IMR-90 (cell line): ENCODE measurements at regions not wholly inside any gene's neighbourhood (a gene's known extent, or its start where the extent isn't known, plus 50 kb on each side); places are given as distances from the start of the nearest gene placed in this dataset.

ENCODE experiments used
- ATAC-seq: fragments of 200-7000 bp; cut with Tn5 transposase; 2 replicates; pipeline ENCODE4 v1.9.1; 2020; ENCODE audit warnings: low read depth, mild to moderate bottlenecking, moderate library complexity
- BruUV-seq: library from RNA; stranded (reverse); fragments of 400-500 nt; replicated peaks from 2 replicates; lab custom pipeline; 2021; lab: Mats Ljungman, UMichigan
- CTCF ChIA-PET: fragments of 300-600 bp; formaldehyde crosslinking; extraction: SDS; loops from one replicate; lab custom pipeline; 2021; ENCODE audit warnings: antibody characterized with exemption; lab: Yijun Ruan, JAX
- POLR2A ChIA-PET: fragments of 300-600 bp; sonication (Branson Sonifier 250); formaldehyde crosslinking; loops from one replicate; lab custom pipeline; 2022; ENCODE audit warnings: antibody characterized with exemption; ENCODE audit not compliant: unreplicated experiment; lab: Charles Lee
- DNase-seq: peaks from one replicate; pipeline ENCODE4 v3.0.0; 2013
- H2AFZ ChIP-seq: replicated peaks from 2 replicates; pipeline ENCODE3; 2013; ENCODE audit warnings: low read length, mild to moderate bottlenecking; ENCODE audit not compliant: poor library complexity
- H2AK5ac ChIP-seq: 2 replicates; pipeline ENCODE4 v1.6.1; 2013; ENCODE audit warnings: low read depth, low read length, inconsistent platforms
- H2AK9ac ChIP-seq: replicated peaks from 2 replicates; pipeline ENCODE3; 2013; ENCODE audit warnings: mild to moderate bottlenecking, low read depth, low read length, moderate library complexity; ENCODE audit not compliant: poor library complexity
- H2BK120ac ChIP-seq: 2 replicates; pipeline ENCODE4 v1.6.1; 2013; ENCODE audit warnings: low read depth, low read length, inconsistent platforms
- H2BK15ac ChIP-seq: 3 replicates; pipeline ENCODE4 v1.6.1; 2013; ENCODE audit warnings: low read depth, low read length, inconsistent platforms
- H2BK20ac ChIP-seq: 2 replicates; pipeline ENCODE4 v1.6.1; 2013; ENCODE audit warnings: low read depth, mild to moderate bottlenecking, inconsistent platforms, low read length, moderate library complexity
- H2BK5ac ChIP-seq: 2 replicates; pipeline ENCODE4 v1.6.1; 2013; ENCODE audit warnings: mild to moderate bottlenecking, low read depth, low read length, inconsistent platforms; ENCODE audit not compliant: poor library complexity, severe bottlenecking
- H3K14ac ChIP-seq: replicated peaks from 2 replicates; pipeline ENCODE4 v1.6.1; 2013; ENCODE audit warnings: low read depth, low read length, inconsistent platforms
- H3K18ac ChIP-seq: 2 replicates; pipeline ENCODE4 v1.6.1; 2013; ENCODE audit warnings: low read depth, low read length, control low read depth
- H3K23ac ChIP-seq: 2 replicates; pipeline ENCODE4 v1.6.1; 2013; ENCODE audit warnings: low read depth, low read length, inconsistent platforms
- H3K27ac ChIP-seq: 2 replicates; pipeline ENCODE4 v1.5.1; 2013; ENCODE audit warnings: mild to moderate bottlenecking, control low read depth, low read length; ENCODE audit not compliant: insufficient read depth
- H3K27me3 ChIP-seq: 2 replicates; pipeline ENCODE4 v1.6.1; 2013; ENCODE audit warnings: low read length; ENCODE audit not compliant: control insufficient read depth, insufficient read depth
- H3K36me3 ChIP-seq: 2 replicates; pipeline ENCODE4 v1.6.1; 2013; ENCODE audit warnings: low read length, mixed read lengths; ENCODE audit not compliant: control insufficient read depth, insufficient read depth
- H3K4ac ChIP-seq: 2 replicates; pipeline ENCODE4 v1.6.1; 2013; ENCODE audit warnings: low read depth, low read length, inconsistent platforms
- H3K4me1 ChIP-seq: 2 replicates; pipeline ENCODE4 v1.6.1; 2013; ENCODE audit warnings: low read length, mixed read lengths; ENCODE audit not compliant: control insufficient read depth, insufficient read depth
- H3K4me2 ChIP-seq: 2 replicates; pipeline ENCODE4 v1.6.1; 2013; ENCODE audit warnings: low read depth, mild to moderate bottlenecking, control low read depth, low read length, moderate library complexity
- H3K4me3 ChIP-seq: 2 replicates; pipeline ENCODE4 v1.5.1; 2013; ENCODE audit warnings: low read depth, mild to moderate bottlenecking, control low read depth, low read length, moderate library complexity; ENCODE audit not compliant: insufficient read depth
- H3K56ac ChIP-seq: 2 replicates; pipeline ENCODE4 v1.6.1; 2013; ENCODE audit warnings: low read length, inconsistent platforms; ENCODE audit not compliant: insufficient read depth; ENCODE audit errors: extremely low read depth
- H3K79me1 ChIP-seq, 2 experiments: 2 replicates each; pipeline ENCODE4 v1.6.1; 2013; ENCODE audit warnings: low read length in 2 of 2, inconsistent platforms in 1 of 2, low read depth in 1 of 2
- H3K9ac ChIP-seq: 2 replicates; pipeline ENCODE4 v1.6.1; 2013; ENCODE audit warnings: low read depth, low read length, control low read depth
- H3K9me1 ChIP-seq: 2 replicates; pipeline ENCODE4 v1.6.1; 2013; ENCODE audit warnings: low read length, inconsistent platforms; ENCODE audit not compliant: insufficient read depth
- H3K9me3 ChIP-seq: 2 replicates; pipeline ENCODE4 v1.6.1; 2013; ENCODE audit warnings: low read length; ENCODE audit not compliant: control insufficient read depth, insufficient read depth
- H4K20me1 ChIP-seq: 2 replicates; pipeline ENCODE4 v1.6.1; 2013; ENCODE audit warnings: low read length, inconsistent platforms; ENCODE audit not compliant: insufficient read depth
- H4K5ac ChIP-seq: 2 replicates; pipeline ENCODE4 v1.6.1; 2013; ENCODE audit warnings: mild to moderate bottlenecking, low read depth, low read length, control low read depth
- H4K8ac ChIP-seq, 2 experiments: 2 replicates each; pipeline ENCODE4 v1.6.1; 2013; ENCODE audit warnings: low read depth in 2 of 2, low read length in 2 of 2, control low read depth in 1 of 2, inconsistent platforms in 1 of 2
- H4K91ac ChIP-seq: 2 replicates; pipeline ENCODE4 v1.6.1; 2013; ENCODE audit warnings: low read depth, low read length, inconsistent platforms; ENCODE audit not compliant: insufficient read depth
- BHLHE40 ChIP-seq: fragments of 150-350 bp; IDR thresholded peaks from 2 replicates; pipeline ENCODE4 v1.6.1; 2016; ENCODE audit warnings: mild to moderate bottlenecking, low read depth, low read length
- CEBPB ChIP-seq: IDR thresholded peaks from 2 replicates; pipeline ENCODE4 v1.6.1; 2012; ENCODE audit warnings: low read depth, low read length, improper control_type of control experiment
- CHD1 ChIP-seq: IDR thresholded peaks from 2 replicates; pipeline ENCODE4 v1.6.1; 2012; ENCODE audit warnings: low read depth, low read length, improper control_type of control experiment
- ELK1 ChIP-seq: fragments of 150-350 bp; IDR thresholded peaks from 2 replicates; pipeline ENCODE4 v1.6.1; 2016; ENCODE audit warnings: low read depth, mild to moderate bottlenecking, low read length, moderate library complexity, borderline replicate concordance
- FOS ChIP-seq: fragments of 150-350 bp; IDR thresholded peaks from 2 replicates; pipeline ENCODE4 v1.6.1; 2016; ENCODE audit warnings: low read depth, low read length
- MAFK ChIP-seq: IDR thresholded peaks from 2 replicates; pipeline ENCODE4 v1.6.1; 2012; ENCODE audit warnings: low read depth, low read length, improper control_type of control experiment
- MAZ ChIP-seq: IDR thresholded peaks from 2 replicates; pipeline ENCODE4 v1.6.1; 2012; ENCODE audit warnings: low read depth, mild to moderate bottlenecking, low read length, improper control_type of control experiment, moderate library complexity, borderline replicate concordance
- MXI1 ChIP-seq: IDR thresholded peaks from 2 replicates; pipeline ENCODE4 v1.6.1; 2012; ENCODE audit warnings: low read depth, mild to moderate bottlenecking, low read length, moderate library complexity, borderline replicate concordance
- NFE2L2 ChIP-seq: fragments of 150-350 bp; IDR thresholded peaks from 2 replicates; pipeline ENCODE4 v1.6.1; 2016; ENCODE audit warnings: low read depth, mild to moderate bottlenecking, low read length
- POLR2A ChIP-seq: IDR thresholded peaks from 2 replicates; pipeline ENCODE4 v1.6.1; 2012; ENCODE audit warnings: mild to moderate bottlenecking, low read depth, low read length
- RAD21 ChIP-seq: IDR thresholded peaks from 2 replicates; pipeline ENCODE4 v1.6.1; 2012; ENCODE audit warnings: low read length, improper control_type of control experiment
- RCOR1 ChIP-seq: IDR thresholded peaks from 2 replicates; pipeline ENCODE4 v1.6.1; 2012; ENCODE audit warnings: mild to moderate bottlenecking, low read length, improper control_type of control experiment; ENCODE audit not compliant: insufficient replicate concordance
- RFX5 ChIP-seq: IDR thresholded peaks from 2 replicates; pipeline ENCODE4 v1.8.0; 2012; ENCODE audit warnings: low read depth, mild to moderate bottlenecking, low read length, moderate library complexity
- SMC3 ChIP-seq: fragments of 150-350 bp; IDR thresholded peaks from 2 replicates; pipeline ENCODE4 v1.6.1; 2016; ENCODE audit warnings: low read depth, mild to moderate bottlenecking, antibody characterized with exemption, low read length, moderate library complexity
- USF2 ChIP-seq: fragments of 150-350 bp; IDR thresholded peaks from 2 replicates; pipeline ENCODE4 v1.6.1; 2017; ENCODE audit warnings: mild to moderate bottlenecking, antibody characterized with exemption, low read length, low read depth
- WGBS, 2 experiments: methylation state at CpG; one replicate each; pipeline versions ENCODE4 v1.1.5 to v1.1.7; 2013; ENCODE audit warnings: missing lambda C conversion rate in 2 of 2; ENCODE audit not compliant: insufficient read length in 1 of 2; ENCODE audit errors: extremely low coverage in 2 of 2; 5-methylcytosine and 5-hydroxymethylcytosine counted together
- dilution Hi-C: fragments of 300-500 bp; cut with HindIII; formaldehyde crosslinking; loops from one replicate; pipeline ENCODE4 v1.14.3; 2018; ENCODE audit warnings: low sequenced_read_pairs; ENCODE audit not compliant: unreplicated experiment
- in situ Hi-C: fragments of 300-500 bp; cut with MboI; formaldehyde crosslinking; loops from 3 replicates; pipeline ENCODE4 v1.14.3; 2019; ENCODE audit warnings: low sequenced_read_pairs, inconsistent platforms, mixed read lengths
- intact Hi-C: fragments of 100-400 bp; cut with micrococcal nuclease; formaldehyde crosslinking; loops from 2 replicates; pipeline ENCODE4 v1.10.0; 2022
- TF ChIP-seq, protein P1 (sequence below): conservative IDR thresholded peaks from 2 replicates; pipeline ENCODE4 v1.5.1; 2012; ENCODE audit warnings: mild to moderate bottlenecking, low read depth, low read length, improper control_type of control experiment

DNA sequence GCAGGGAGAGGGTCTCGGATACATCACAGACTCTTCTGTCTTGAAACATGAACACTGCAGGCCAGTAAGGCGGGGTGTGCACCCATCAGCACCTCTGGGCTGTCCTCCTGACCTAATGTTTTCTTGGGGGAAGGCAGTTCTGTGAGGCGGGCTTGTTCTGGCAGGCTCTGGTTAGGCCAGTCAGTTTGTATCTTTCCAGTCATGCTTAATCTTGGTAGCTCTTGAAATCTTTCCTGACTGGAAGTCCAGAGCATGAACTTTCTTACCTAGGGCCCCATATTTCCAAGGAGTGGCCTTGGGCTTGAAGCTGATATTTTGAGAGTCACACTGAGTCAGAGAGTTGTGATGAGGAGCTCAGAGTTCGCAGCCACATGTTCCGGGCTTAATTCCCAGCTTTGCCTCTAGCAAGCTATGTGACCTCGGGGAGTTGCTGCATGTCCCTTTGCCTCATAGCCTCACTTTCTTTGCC is 54.2 kb upstream of the RASSF6 start:
- Histone ChIP-seq H3K4me1 (peaks cover 5% of the 10 kb centered on the region; the same call in 1 of the 2 replicates), H2BK20ac (no peak overlapping the region; the same call in 1 of the 2 replicates), H4K8ac (no peak overlapping the region), H2BK120ac (no peak overlapping the region; the same call in 1 of the 2 replicates), H3K4me2 (no peak overlapping the region), H2AK9ac (no peak overlapping the region), H3K27ac (no peak overlapping the region), H3K9ac (no peak overlapping the region), H2AK5ac (peak overlapping the region; percentile 54; the same call in 1 of the 2 replicates), H4K20me1 (no peaks in the 10 kb centered on the region), H4K5ac (no peak overlapping the region), H4K91ac (no peak overlapping the region), H3K14ac (0 out of 2 replicates have a peak overlapping the region, but pooled peaks have one; percentile 7), H3K79me1 (no peaks in the 10 kb centered on the region), H3K18ac (peak overlapping the region; percentile 46; the same call in 1 of the 2 replicates), H3K9me1 (no peaks in the 10 kb centered on the region), H3K4me3 (no peak overlapping the region), H2BK15ac (peak overlapping the region; percentile 50; the same call in 1 of the 3 replicates), H3K36me3 (no peaks in the 10 kb centered on the region), H2BK5ac (no peak overlapping the region), H3K9me3 (no peaks in the 10 kb centered on the region), H3K56ac (no peak overlapping the region), H3K4ac (peak overlapping the region; percentile 13; the same call in 1 of the 2 replicates), H3K27me3 (no peaks in the 10 kb centered on the region), H2AFZ (no peak overlapping the region), H3K23ac (no peak overlapping the region)
- dilution Hi-C loops (no loop called here), in situ Hi-C loops (loop anchor here (25.0 kb wide), 1 partner anchor 638 kb away; the partner anchor contains the start of gene EPGN), intact Hi-C loops (no loop called here)
- POLR2A ChIA-PET = interaction anchor here (0.6 kb wide), 1 partner anchor 472 kb away, joined by 13 read pairs; no protein-coding TSS in a partner anchor
- no peak for TF ChIP-seq USF2
- TF ChIP-seq NFE2L2 = no peak
- no peak for TF ChIP-seq POLR2A
- TF ChIP-seq SMC3 = no peak
- no peak for TF ChIP-seq CEBPB
- TF ChIP-seq CHD1 = no peak
- TF ChIP-seq MAZ = no peak
- TF ChIP-seq FOS = no peak
- TF ChIP-seq MAFK = no peak
- no peak for TF ChIP-seq ELK1
- TF ChIP-seq MXI1 = no peak
- TF ChIP-seq RCOR1 = no peak
- TF ChIP-seq, protein P1, sequence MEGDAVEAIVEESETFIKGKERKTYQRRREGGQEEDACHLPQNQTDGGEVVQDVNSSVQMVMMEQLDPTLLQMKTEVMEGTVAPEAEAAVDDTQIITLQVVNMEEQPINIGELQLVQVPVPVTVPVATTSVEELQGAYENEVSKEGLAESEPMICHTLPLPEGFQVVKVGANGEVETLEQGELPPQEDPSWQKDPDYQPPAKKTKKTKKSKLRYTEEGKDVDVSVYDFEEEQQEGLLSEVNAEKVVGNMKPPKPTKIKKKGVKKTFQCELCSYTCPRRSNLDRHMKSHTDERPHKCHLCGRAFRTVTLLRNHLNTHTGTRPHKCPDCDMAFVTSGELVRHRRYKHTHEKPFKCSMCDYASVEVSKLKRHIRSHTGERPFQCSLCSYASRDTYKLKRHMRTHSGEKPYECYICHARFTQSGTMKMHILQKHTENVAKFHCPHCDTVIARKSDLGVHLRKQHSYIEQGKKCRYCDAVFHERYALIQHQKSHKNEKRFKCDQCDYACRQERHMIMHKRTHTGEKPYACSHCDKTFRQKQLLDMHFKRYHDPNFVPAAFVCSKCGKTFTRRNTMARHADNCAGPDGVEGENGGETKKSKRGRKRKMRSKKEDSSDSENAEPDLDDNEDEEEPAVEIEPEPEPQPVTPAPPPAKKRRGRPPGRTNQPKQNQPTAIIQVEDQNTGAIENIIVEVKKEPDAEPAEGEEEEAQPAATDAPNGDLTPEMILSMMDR = no peak
- no peak for TF ChIP-seq RAD21
- TF ChIP-seq RFX5 = no peak
- no peak for TF ChIP-seq BHLHE40
- DNase-seq (peak; percentile 34), ATAC-seq (no peak)
- WGBS, 2 experiments = no CpG with 5 or more reads among the region's 6 CpGs
- no TSS peak for BruUV-seq
- CTCF ChIA-PET = interaction anchor here (0.7 kb wide), 1 partner anchor 51 kb away, joined by 3 read pairs; no protein-coding TSS in a partner anchor
